ENCODE measurements at regions not wholly inside any gene's neighbourhood (a gene's known extent, or its start where the extent isn't known, plus 50 kb on each side); places are given as distances from the start of the nearest gene placed in this dataset.

- no peaks in the 10 kb centered on the region for H3K4me1 ChIP-seq
- DNase-seq, result no peak
- H3K4me3 ChIP-seq, result no peak overlapping the region
- H3K27ac ChIP-seq, result no peak overlapping the region
- H3K27me3 ChIP-seq, result no peaks in the 10 kb centered on the region
- H3K9me3 ChIP-seq, result no peaks in the 10 kb centered on the region
- no peak for TF ChIP-seq POLR2A (IDR thresholded peaks at IDR 0.05)
- TF ChIP-seq, protein P1, sequence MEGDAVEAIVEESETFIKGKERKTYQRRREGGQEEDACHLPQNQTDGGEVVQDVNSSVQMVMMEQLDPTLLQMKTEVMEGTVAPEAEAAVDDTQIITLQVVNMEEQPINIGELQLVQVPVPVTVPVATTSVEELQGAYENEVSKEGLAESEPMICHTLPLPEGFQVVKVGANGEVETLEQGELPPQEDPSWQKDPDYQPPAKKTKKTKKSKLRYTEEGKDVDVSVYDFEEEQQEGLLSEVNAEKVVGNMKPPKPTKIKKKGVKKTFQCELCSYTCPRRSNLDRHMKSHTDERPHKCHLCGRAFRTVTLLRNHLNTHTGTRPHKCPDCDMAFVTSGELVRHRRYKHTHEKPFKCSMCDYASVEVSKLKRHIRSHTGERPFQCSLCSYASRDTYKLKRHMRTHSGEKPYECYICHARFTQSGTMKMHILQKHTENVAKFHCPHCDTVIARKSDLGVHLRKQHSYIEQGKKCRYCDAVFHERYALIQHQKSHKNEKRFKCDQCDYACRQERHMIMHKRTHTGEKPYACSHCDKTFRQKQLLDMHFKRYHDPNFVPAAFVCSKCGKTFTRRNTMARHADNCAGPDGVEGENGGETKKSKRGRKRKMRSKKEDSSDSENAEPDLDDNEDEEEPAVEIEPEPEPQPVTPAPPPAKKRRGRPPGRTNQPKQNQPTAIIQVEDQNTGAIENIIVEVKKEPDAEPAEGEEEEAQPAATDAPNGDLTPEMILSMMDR (IDR thresholded peaks at IDR 0.05), result peak in 1 of 6 experiments; percentile 14
- H3K36me3 ChIP-seq, result no peaks in the 10 kb centered on the region
These were observed 82.8 kb downstream of the TMEM17 start for GRCh38 chr2:62423235-62423634.

DNA sequence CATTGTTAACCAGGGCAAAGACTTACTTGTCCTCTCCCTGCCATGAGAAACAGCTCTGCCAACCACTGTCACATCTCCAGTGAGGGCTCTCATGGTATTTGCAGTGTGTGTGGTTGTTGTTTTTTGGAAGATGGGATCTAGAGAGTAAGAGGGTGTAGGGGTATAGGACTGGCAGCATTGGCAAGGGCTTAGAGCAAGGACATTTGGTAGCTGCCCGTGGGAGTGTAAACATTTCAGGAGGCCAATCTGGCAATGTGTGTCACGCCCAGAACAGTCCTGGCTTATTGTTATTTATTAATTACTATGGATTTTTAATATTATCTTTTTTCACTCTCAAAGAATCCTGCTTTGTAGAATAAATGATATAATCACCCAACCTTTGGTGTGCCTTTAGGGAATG, 90.5 kb downstream of the TMEM17 start:
- DNase-seq, result no peak
- Histone ChIP-seq H3K4me3 (no peak overlapping the region), H3K9me3 (no peaks in the 10 kb centered on the region), H3K36me3 (no peaks in the 10 kb centered on the region), H3K4me1 (peaks cover 0 to 12% (median 2%) of the 10 kb centered on the region in 4 donors), H3K27me3 (no peaks in the 10 kb centered on the region), H3K27ac (no peak overlapping the region)
- TF ChIP-seq, protein P1 (IDR thresholded peaks at IDR 0.05), result no peak
- TF ChIP-seq POLR2A (IDR thresholded peaks at IDR 0.05), result no peak

DNA sequence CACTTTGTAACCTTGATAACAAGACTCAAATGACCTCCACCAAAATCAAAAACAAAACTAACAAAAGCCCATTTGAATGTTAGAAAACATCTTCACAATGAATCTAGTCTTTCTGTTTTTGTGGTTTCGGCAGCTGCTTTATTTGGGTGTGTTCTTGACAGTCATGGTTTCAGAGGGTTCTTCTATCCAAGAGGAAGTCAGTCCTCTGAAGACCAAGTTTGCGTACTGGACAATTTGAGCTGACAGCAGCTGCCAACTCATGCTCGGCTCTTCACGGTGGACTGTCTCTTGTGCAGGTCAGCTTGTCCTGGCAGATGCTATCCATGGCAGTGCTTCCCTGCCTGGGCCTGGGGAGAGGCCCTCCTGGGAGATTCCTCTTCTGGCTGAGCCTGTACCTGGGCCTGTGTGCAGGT, 91.0 kb downstream of the TMEM17 start:
- Histone ChIP-seq H3K4me3 (no peak overlapping the region), H3K36me3 (no peaks in the 10 kb centered on the region), H3K27me3 (no peaks in the 10 kb centered on the region), H3K27ac (no peak overlapping the region), H3K4me1 (peaks cover 0 to 12% (median 2%) of the 10 kb centered on the region in 4 donors), H3K9me3 (no peaks in the 10 kb centered on the region)
- no peak for DNase-seq
- TF ChIP-seq, protein P1 (IDR thresholded peaks at IDR 0.05), result no peak

GRCh38 chr2:62413116-62413663, 92.8 kb downstream of the TMEM17 start:
- Histone ChIP-seq H3K27me3 (no peaks in the 10 kb centered on the region), H3K36me3 (no peaks in the 10 kb centered on the region), H3K4me3 (no peak overlapping the region), H3K4me1 (peaks cover 0 to 12% (median 2%) of the 10 kb centered on the region in 4 donors), H3K9me3 (no peaks in the 10 kb centered on the region), H3K27ac (no peak overlapping the region)
- DNase-seq, result no peak
- TF ChIP-seq POLR2A (IDR thresholded peaks at IDR 0.05), result no peak
- TF ChIP-seq, protein P1 (IDR thresholded peaks at IDR 0.05), result no peak

DNA sequence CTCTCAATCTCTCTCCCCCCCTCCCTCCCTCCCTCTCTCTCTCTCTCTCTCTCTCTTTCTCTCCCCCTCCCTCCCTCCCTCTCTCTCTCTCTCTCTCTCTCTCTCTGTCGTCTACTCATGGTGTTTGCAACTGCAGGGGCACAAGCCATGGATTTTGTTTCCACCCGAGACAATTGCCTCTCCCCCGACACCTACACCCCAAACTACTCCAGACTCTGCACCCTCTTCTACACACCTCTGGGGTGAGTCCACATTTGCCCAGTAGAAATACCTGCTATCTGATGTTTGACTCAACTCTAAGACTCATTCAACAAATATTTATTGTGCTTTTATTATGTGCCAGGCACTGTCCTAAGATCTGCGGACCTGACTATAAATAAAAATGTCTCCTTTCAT, 93.7 kb downstream of the TMEM17 start:
- Histone ChIP-seq H3K36me3 (no peaks in the 10 kb centered on the region), H3K4me3 (no peak overlapping the region), H3K4me1 (peaks cover 0 to 12% (median 2%) of the 10 kb centered on the region in 4 donors), H3K9me3 (no peaks in the 10 kb centered on the region), H3K27ac (peak overlapping the region in 1 of 4 donors; percentile 56), H3K27me3 (no peaks in the 10 kb centered on the region)
- TF ChIP-seq POLR2A (IDR thresholded peaks at IDR 0.05), result no peak
- TF ChIP-seq, protein P1 (IDR thresholded peaks at IDR 0.05), result no peak
- DNase-seq, result no peak

All from Peyer's patch (tissue), 4 donors.